BLaER1 treated with 17β-estradiol and CSF1 and Interleukin-3, amounts not matched to agents 10 nM and 100 nM (cell line): ENCODE measurements at regions not wholly inside any gene's neighbourhood (a gene's known extent, or its start where the extent isn't known, plus 50 kb on each side); places are given as distances from the start of the nearest gene placed in this dataset.

Experiments used
- H3K27ac ChIP-seq, 11 experiments: shearing (Covaris generic); formaldehyde crosslinking; 2 replicates each; pipeline ENCODE4 v1.8.1; 2022
- H3K27me3 ChIP-seq, 11 experiments: shearing (Covaris generic); formaldehyde crosslinking; 2 replicates each; pipeline ENCODE4 v1.8.1; 2022
- H3K36me3 ChIP-seq, 11 experiments: shearing (Covaris generic); formaldehyde crosslinking; 2 replicates each; pipeline ENCODE4 v1.8.1; 2022
- H3K4me1 ChIP-seq, 10 experiments: shearing (Covaris generic); formaldehyde crosslinking; 2 replicates each; pipeline ENCODE4 v1.8.1; 2022
- H3K4me2 ChIP-seq, 11 experiments: shearing (Covaris generic); formaldehyde crosslinking; 2 replicates each; pipeline ENCODE4 v1.8.1; 2022
- H3K4me3 ChIP-seq, 10 experiments: shearing (Covaris generic); formaldehyde crosslinking; 2 replicates each; pipeline ENCODE4 v1.8.1; 2022
- H3K9ac ChIP-seq, 11 experiments: shearing (Covaris generic); formaldehyde crosslinking; 2 replicates each; pipeline ENCODE4 v1.8.1; 2022
- H3K9me3 ChIP-seq, 11 experiments: shearing (Covaris generic); formaldehyde crosslinking; replicated peaks in 1 of 11; 2 replicates each; pipeline ENCODE4 v1.8.1; 2022
- H4K20me1 ChIP-seq, 11 experiments: shearing (Covaris generic); formaldehyde crosslinking; 2 replicates each; pipeline ENCODE4 v1.8.1; 2022
- Cebpa-rat ChIP-seq, 11 experiments: shearing (Covaris generic); IDR thresholded peaks; 2 replicates each; pipeline ENCODE4 v1.8.1; 2022

- H3K4me2 ChIP-seq: no peak overlapping the region
- no peaks in the 10 kb centered on the region for H3K4me1 ChIP-seq
- no peak overlapping the region for H3K9ac ChIP-seq
- no peak overlapping the region for H3K27ac ChIP-seq
- H3K36me3 ChIP-seq: peaks cover 16 to 50% (median 27%) of the 10 kb centered on the region in 11 experiments
- H3K27me3 ChIP-seq: no peaks in the 10 kb centered on the region
- no peak overlapping the region for H3K4me3 ChIP-seq
- peaks cover 16 to 36% (median 21%) of the 10 kb centered on the region in 11 experiments for H3K9me3 ChIP-seq
- no peaks in the 10 kb centered on the region for H4K20me1 ChIP-seq
- TF ChIP-seq Cebpa-rat (IDR thresholded peaks at IDR 0.05): no peak
Measured at GRCh38 chr7:139159900-139160675, 50.6 kb upstream of the ZC3HAV1 start.

DNA sequence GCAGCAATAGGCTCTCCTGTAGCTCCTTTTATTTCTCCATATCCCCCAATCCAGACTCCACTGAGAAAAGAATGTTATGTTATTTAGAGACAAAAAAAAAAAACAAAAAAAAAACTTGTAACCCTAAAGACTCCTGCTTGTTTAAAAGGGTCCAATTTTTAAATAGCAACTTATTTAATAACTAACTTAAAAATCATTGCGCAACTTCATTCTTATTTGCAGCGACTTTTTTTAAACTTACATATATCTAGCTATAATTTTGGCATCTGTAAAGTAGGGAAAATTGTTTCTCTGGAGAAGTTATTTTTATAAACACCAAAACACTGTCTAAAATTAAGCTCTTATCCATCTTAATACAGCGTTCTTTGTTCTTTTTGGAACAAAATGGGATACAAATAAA lies 59.0 kb upstream of the ZC3HAV1 start:
- Histone ChIP-seq H3K4me3 (no peak overlapping the region), H4K20me1 (no peaks in the 10 kb centered on the region), H3K9me3 (peaks cover 0 to 4% (median 0%) of the 10 kb centered on the region in 11 experiments; a peak in 2 of 22 replicates), H3K4me2 (no peak overlapping the region), H3K4me1 (no peaks in the 10 kb centered on the region), H3K9ac (no peak overlapping the region), H3K27ac (no peak overlapping the region), H3K36me3 (peaks cover 0 to 28% (median 6%) of the 10 kb centered on the region in 11 experiments; a peak in 10 of 22 replicates), H3K27me3 (no peaks in the 10 kb centered on the region)
- TF ChIP-seq Cebpa-rat (IDR thresholded peaks at IDR 0.05): peak in 2 of 11 experiments; percentile 53 to 72; a peak in 3 of 22 replicates

GRCh38 chr7:139169816-139170215 lies 60.3 kb upstream of the ZC3HAV1 start:
- H4K20me1 ChIP-seq: no peaks in the 10 kb centered on the region
- peaks cover 0 to 28% (median 6%) of the 10 kb centered on the region in 11 experiments; a peak in 11 of 22 replicates for H3K36me3 ChIP-seq
- no peaks in the 10 kb centered on the region for H3K27me3 ChIP-seq
- no peaks in the 10 kb centered on the region for H3K4me1 ChIP-seq
- peaks cover 0 to 4% (median 0%) of the 10 kb centered on the region in 11 experiments; a peak in 2 of 22 replicates for H3K9me3 ChIP-seq
- H3K9ac ChIP-seq: no peak overlapping the region
- H3K4me3 ChIP-seq: no peak overlapping the region
- H3K27ac ChIP-seq: no peak overlapping the region
- TF ChIP-seq Cebpa-rat (IDR thresholded peaks at IDR 0.05): no peak
- H3K4me2 ChIP-seq: no peak overlapping the region

DNA sequence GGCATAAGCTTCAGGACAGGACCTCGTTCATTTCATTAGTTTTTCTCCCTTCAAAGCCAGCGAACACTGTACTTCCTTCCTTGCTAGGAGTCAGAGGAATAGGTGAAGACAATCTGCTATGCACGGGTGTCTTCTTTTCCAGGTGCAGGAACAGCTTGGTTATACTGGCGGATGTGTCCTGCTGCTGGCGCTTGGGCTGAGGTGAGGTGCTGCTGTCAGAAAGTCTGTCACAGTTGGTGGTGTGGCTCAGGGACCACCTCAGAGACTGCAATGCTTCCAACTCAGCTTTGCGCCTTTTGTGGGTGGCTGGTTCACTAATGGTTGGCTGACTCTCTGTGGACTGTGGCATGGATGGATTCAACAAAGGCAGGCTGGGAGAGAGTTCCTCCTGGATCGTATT lies 58.3 kb upstream of the UBN2 start:
- Histone ChIP-seq H3K4me1 (no peaks in the 10 kb centered on the region), H3K9ac (no peak overlapping the region), H3K36me3 (peaks cover 0 to 28% (median 6%) of the 10 kb centered on the region in 11 experiments; a peak in 11 of 22 replicates), H4K20me1 (no peaks in the 10 kb centered on the region), H3K4me2 (no peak overlapping the region), H3K27me3 (no peaks in the 10 kb centered on the region), H3K27ac (no peak overlapping the region), H3K9me3 (peaks cover 0 to 4% (median 0%) of the 10 kb centered on the region in 11 experiments; a peak in 2 of 22 replicates), H3K4me3 (no peak overlapping the region)
- TF ChIP-seq Cebpa-rat (IDR thresholded peaks at IDR 0.05): no peak

DNA sequence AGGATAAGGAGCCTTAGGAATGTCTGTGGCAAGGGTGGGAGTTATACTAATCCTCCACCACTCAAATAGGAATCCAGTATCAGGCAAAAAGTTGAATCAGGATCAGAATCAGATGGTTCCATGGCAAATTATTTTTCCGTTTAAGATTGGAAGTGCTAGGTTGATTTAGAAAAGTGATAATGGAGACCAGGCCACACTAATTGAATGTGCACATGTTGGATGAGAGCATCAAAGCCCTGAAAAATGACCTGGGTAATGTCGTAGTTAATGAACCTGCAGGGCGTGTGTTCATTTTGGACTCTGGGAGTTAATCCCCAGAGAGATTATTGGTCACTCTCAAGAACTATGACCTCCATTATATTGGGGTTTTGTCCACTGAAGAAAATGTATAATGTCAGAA lies 53.3 kb upstream of the UBN2 start:
- H3K36me3 ChIP-seq: peaks cover 9 to 40% (median 30%) of the 10 kb centered on the region in 11 experiments; a peak in 18 of 22 replicates
- H3K4me1 ChIP-seq: no peaks in the 10 kb centered on the region
- no peaks in the 10 kb centered on the region for H4K20me1 ChIP-seq
- no peak for TF ChIP-seq Cebpa-rat (IDR thresholded peaks at IDR 0.05)
- no peak overlapping the region for H3K4me2 ChIP-seq
- no peak overlapping the region for H3K27ac ChIP-seq
- H3K27me3 ChIP-seq: no peaks in the 10 kb centered on the region
- H3K9ac ChIP-seq: no peak overlapping the region
- no peak overlapping the region for H3K4me3 ChIP-seq
- H3K9me3 ChIP-seq: no peaks in the 10 kb centered on the region

DNA sequence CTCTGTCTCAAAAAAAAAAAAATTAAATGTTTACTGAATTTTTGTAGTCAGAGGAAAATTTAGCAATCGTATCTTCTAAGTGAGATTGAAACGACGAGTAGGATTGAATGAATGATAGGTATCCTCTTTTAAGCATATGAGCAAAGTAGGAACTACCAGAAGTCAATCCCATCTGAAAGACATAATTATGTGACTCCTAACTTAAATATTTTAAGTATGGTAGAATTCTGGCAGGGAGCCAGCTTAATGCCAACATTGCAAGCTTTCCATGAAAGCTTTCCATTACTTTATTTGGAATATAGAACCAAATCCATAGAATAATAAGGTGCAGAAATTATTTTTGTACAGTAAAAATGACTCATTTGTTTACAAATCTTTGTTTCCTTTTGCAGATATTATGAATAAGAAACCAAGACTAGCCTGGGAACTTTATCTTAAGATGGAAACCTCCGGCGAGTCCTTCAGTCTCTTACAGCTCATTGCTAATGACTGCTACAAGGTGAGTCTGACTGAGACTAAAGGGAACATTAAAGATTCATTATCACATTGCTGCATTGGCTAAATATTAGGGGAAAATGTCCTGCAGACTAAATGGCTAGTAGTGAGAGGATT lies 50.2 kb upstream of the UBN2 start:
- Histone ChIP-seq H4K20me1 (no peaks in the 10 kb centered on the region), H3K4me2 (no peak overlapping the region), H3K9ac (no peak overlapping the region), H3K27ac (no peak overlapping the region), H3K4me1 (no peaks in the 10 kb centered on the region), H3K27me3 (no peaks in the 10 kb centered on the region), H3K9me3 (no peaks in the 10 kb centered on the region), H3K4me3 (no peak overlapping the region), H3K36me3 (peaks cover 20 to 61% (median 42%) of the 10 kb centered on the region in 11 experiments; a peak in 20 of 22 replicates)
- no peak for TF ChIP-seq Cebpa-rat (IDR thresholded peaks at IDR 0.05)
